SJCRH30 (cell line): ENCODE measurements at regions not wholly inside any gene's neighbourhood (a gene's known extent, or its start where the extent isn't known, plus 50 kb on each side); places are given as distances from the start of the nearest gene placed in this dataset.

Experiments
- DNase-seq, 2 experiments: peaks; one replicate each; pipeline ENCODE4 v3.0.0-alpha.2; 2015 to 2020
- H3K27ac ChIP-seq: fragments of 250-450 bp; sonication (Bioruptor Pico); 2 replicates; pipeline ENCODE4 v1.5.1; 2020; ENCODE audit warnings: mild to moderate bottlenecking, moderate library complexity
- H3K27me3 ChIP-seq: fragments of 250-450 bp; sonication (Bioruptor Pico); 2 replicates; pipeline ENCODE4 v1.5.1; 2020; ENCODE audit warnings: mild to moderate bottlenecking, moderate library complexity
- H3K36me3 ChIP-seq: fragments of 250-450 bp; sonication (Bioruptor Pico); 2 replicates; pipeline ENCODE4 v1.5.1; 2020; ENCODE audit warnings: mild to moderate bottlenecking, moderate library complexity
- H3K4me1 ChIP-seq: fragments of 250-450 bp; sonication (Bioruptor Pico); 2 replicates; pipeline ENCODE4 v1.5.1; 2020; ENCODE audit warnings: mild to moderate bottlenecking, moderate library complexity
- H3K4me3 ChIP-seq: fragments of 250-450 bp; sonication (Bioruptor Pico); 2 replicates; pipeline ENCODE4 v1.5.1; 2020; ENCODE audit warnings: mild to moderate bottlenecking, moderate library complexity
- H3K9me3 ChIP-seq: fragments of 250-450 bp; sonication (Bioruptor Pico); replicated peaks from 2 replicates; pipeline ENCODE4 v1.5.1; 2020; ENCODE audit warnings: mild to moderate bottlenecking, moderate library complexity

- no peaks in the 10 kb centered on the region for H3K36me3 ChIP-seq
- H3K9me3 ChIP-seq = no peaks in the 10 kb centered on the region
- H3K4me3 ChIP-seq = no peak overlapping the region
- H3K4me1 ChIP-seq = no peaks in the 10 kb centered on the region
- no peak overlapping the region for H3K27ac ChIP-seq
- no peaks in the 10 kb centered on the region for H3K27me3 ChIP-seq
- peak in 1 of 2 experiments; percentile 18 for DNase-seq
Measured at GRCh38 chr6:144897441-144897921, 612.3 kb downstream of the UTRN start.

GRCh38 chr6:144898052-144898689, 613.0 kb downstream of the UTRN start:
- Histone ChIP-seq H3K9me3 (no peaks in the 10 kb centered on the region), H3K27ac (no peak overlapping the region), H3K36me3 (no peaks in the 10 kb centered on the region), H3K27me3 (no peaks in the 10 kb centered on the region), H3K4me3 (no peak overlapping the region), H3K4me1 (no peaks in the 10 kb centered on the region)
- DNase-seq = no peak

- H3K36me3 ChIP-seq = no peaks in the 10 kb centered on the region
- no peak overlapping the region for H3K4me3 ChIP-seq
- H3K9me3 ChIP-seq = no peaks in the 10 kb centered on the region
- no peak for DNase-seq
- H3K27me3 ChIP-seq = no peaks in the 10 kb centered on the region
- no peaks in the 10 kb centered on the region for H3K4me1 ChIP-seq
- no peak overlapping the region for H3K27ac ChIP-seq
Measured at GRCh38 chr6:144898741-144899140, 613.6 kb downstream of the UTRN start.

- no peak overlapping the region for H3K27ac ChIP-seq
- no peaks in the 10 kb centered on the region for H3K36me3 ChIP-seq
- DNase-seq = no peak
Measured at GRCh38 chr6:144899161-144899560, 614.0 kb downstream of the UTRN start.

GRCh38 chr6:144901412-144901811, 616.3 kb downstream of the UTRN start:
- Histone ChIP-seq H3K27me3 (no peaks in the 10 kb centered on the region), H3K27ac (no peak overlapping the region), H3K9me3 (no peaks in the 10 kb centered on the region), H3K4me1 (no peaks in the 10 kb centered on the region), H3K4me3 (no peak overlapping the region), H3K36me3 (no peaks in the 10 kb centered on the region)
- no peak for DNase-seq

More at GRCh38 chr6:144899161-144899560, 614.0 kb downstream of the UTRN start:
- H3K9me3 ChIP-seq = no peaks in the 10 kb centered on the region
- no peaks in the 10 kb centered on the region for H3K4me1 ChIP-seq
- H3K27me3 ChIP-seq = no peaks in the 10 kb centered on the region
- H3K4me3 ChIP-seq = no peak overlapping the region

- no peak overlapping the region for H3K27ac ChIP-seq
- no peaks in the 10 kb centered on the region for H3K9me3 ChIP-seq
- no peaks in the 10 kb centered on the region for H3K27me3 ChIP-seq
- H3K36me3 ChIP-seq = no peaks in the 10 kb centered on the region
- DNase-seq = no peak
- H3K4me3 ChIP-seq = no peak overlapping the region
- H3K4me1 ChIP-seq = no peaks in the 10 kb centered on the region
Measured at GRCh38 chr6:144908004-144908403, 622.9 kb downstream of the UTRN start.

- H3K9me3 ChIP-seq = no peaks in the 10 kb centered on the region
- H3K27ac ChIP-seq = no peak overlapping the region
- DNase-seq = no peak
- no peaks in the 10 kb centered on the region for H3K4me1 ChIP-seq
- no peaks in the 10 kb centered on the region for H3K36me3 ChIP-seq
- H3K27me3 ChIP-seq = no peaks in the 10 kb centered on the region
- H3K4me3 ChIP-seq = no peak overlapping the region
Measured at GRCh38 chr6:144909753-144910285, 624.7 kb downstream of the UTRN start.

GRCh38 chr6:144911322-144911721, 626.2 kb downstream of the UTRN start:
- Histone ChIP-seq H3K9me3 (no peaks in the 10 kb centered on the region), H3K27ac (no peak overlapping the region), H3K4me3 (no peak overlapping the region), H3K4me1 (no peaks in the 10 kb centered on the region), H3K27me3 (no peaks in the 10 kb centered on the region), H3K36me3 (no peaks in the 10 kb centered on the region)
- DNase-seq = no peak

- no peaks in the 10 kb centered on the region for H3K9me3 ChIP-seq
- no peaks in the 10 kb centered on the region for H3K27me3 ChIP-seq
- DNase-seq = peak in 1 of 2 experiments; percentile 48
- H3K36me3 ChIP-seq = no peaks in the 10 kb centered on the region; the same call in 1 of the 2 replicates
- no peak overlapping the region for H3K4me3 ChIP-seq
- no peaks in the 10 kb centered on the region for H3K4me1 ChIP-seq
- no peak overlapping the region for H3K27ac ChIP-seq
Measured at GRCh38 chr6:144912474-144912873, 627.3 kb downstream of the UTRN start.

- Histone ChIP-seq H3K4me3 (no peak overlapping the region), H3K9me3 (no peaks in the 10 kb centered on the region), H3K27me3 (no peaks in the 10 kb centered on the region), H3K27ac (no peak overlapping the region), H3K36me3 (no peaks in the 10 kb centered on the region; the same call in 1 of the 2 replicates), H3K4me1 (no peaks in the 10 kb centered on the region)
- DNase-seq = no peak
Measured at GRCh38 chr6:144918073-144918472, 632.9 kb downstream of the UTRN start.

- Histone ChIP-seq H3K4me1 (no peaks in the 10 kb centered on the region), H3K27ac (no peak overlapping the region), H3K36me3 (no peaks in the 10 kb centered on the region; the same call in 1 of the 2 replicates), H3K9me3 (no peaks in the 10 kb centered on the region), H3K4me3 (no peak overlapping the region), H3K27me3 (no peaks in the 10 kb centered on the region)
- DNase-seq = no peak
Measured at GRCh38 chr6:144919560-144919959, 634.4 kb downstream of the UTRN start.

- no peak for DNase-seq
- Histone ChIP-seq H3K4me3 (no peak overlapping the region), H3K4me1 (no peaks in the 10 kb centered on the region), H3K9me3 (no peaks in the 10 kb centered on the region), H3K36me3 (no peaks in the 10 kb centered on the region; the same call in 1 of the 2 replicates), H3K27ac (no peak overlapping the region), H3K27me3 (no peaks in the 10 kb centered on the region)
Measured at GRCh38 chr6:144920391-144920961, 635.3 kb downstream of the UTRN start.

GRCh38 chr6:144921206-144921975, 636.3 kb downstream of the UTRN start:
- Histone ChIP-seq H3K27ac (no peak overlapping the region), H3K9me3 (no peaks in the 10 kb centered on the region), H3K36me3 (no peaks in the 10 kb centered on the region; the same call in 1 of the 2 replicates), H3K4me1 (no peaks in the 10 kb centered on the region), H3K27me3 (no peaks in the 10 kb centered on the region), H3K4me3 (no peak overlapping the region)
- DNase-seq = no peak

GRCh38 chr6:144922120-144922722, 637.1 kb downstream of the UTRN start:
- no peak overlapping the region for H3K4me3 ChIP-seq
- no peak for DNase-seq
- no peaks in the 10 kb centered on the region for H3K4me1 ChIP-seq
- no peaks in the 10 kb centered on the region for H3K27me3 ChIP-seq
- no peaks in the 10 kb centered on the region for H3K9me3 ChIP-seq
- H3K36me3 ChIP-seq = no peaks in the 10 kb centered on the region
- H3K27ac ChIP-seq = no peak overlapping the region
